A172 (cell line): ENCODE measurements at regions not wholly inside any gene's neighbourhood (a gene's known extent, or its start where the extent isn't known, plus 50 kb on each side); places are given as distances from the start of the nearest gene placed in this dataset.
A peak's percentile ranks its signal among the peaks of the same experiment; 100 is the strongest.

Experiments
- DNase-seq: peaks from one replicate; pipeline ENCODE4 v3.0.0-alpha.2; 2015; ENCODE audit warnings: low spot score

DNA sequence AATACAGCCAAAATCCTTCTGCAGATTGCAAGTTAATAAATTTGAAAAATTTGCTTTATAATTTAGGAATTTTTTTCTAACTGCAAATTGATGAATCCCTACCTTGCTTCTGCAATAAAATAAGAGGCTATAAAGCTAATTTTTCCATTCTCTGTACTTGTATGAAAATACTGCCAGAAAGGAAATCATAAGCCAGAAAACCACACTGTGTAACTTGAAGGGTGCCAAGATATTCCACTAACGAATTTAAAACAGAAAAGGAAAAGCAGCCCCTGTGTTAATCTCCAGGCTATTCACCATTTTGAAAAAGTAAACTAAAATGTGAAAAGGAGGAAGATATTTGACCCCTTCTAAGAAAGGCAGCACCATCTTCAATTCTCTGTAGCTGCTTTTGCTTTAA, 557.9 kb upstream of the ZNF385D start:
- no peak for DNase-seq

DNA sequence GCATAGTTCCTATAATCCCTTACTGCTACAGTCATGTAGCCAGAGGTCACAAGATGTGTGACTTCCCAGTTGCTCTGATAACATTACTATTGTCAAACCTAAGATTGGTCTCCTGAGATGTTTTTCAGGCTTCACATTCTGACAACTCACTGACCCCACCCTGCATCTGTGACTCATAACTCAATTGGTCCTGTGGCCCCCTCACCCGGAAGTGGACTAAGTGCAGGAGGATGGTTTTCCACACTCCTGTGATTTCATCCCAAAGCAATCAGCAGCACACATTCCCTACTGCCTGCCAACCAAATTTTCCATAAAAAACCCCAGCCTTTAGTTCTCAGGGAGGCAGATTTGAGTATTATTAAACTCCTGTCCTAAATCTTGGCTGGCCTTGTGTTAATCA, 564.9 kb upstream of the ZNF385D start:
- no peak for DNase-seq

DNA sequence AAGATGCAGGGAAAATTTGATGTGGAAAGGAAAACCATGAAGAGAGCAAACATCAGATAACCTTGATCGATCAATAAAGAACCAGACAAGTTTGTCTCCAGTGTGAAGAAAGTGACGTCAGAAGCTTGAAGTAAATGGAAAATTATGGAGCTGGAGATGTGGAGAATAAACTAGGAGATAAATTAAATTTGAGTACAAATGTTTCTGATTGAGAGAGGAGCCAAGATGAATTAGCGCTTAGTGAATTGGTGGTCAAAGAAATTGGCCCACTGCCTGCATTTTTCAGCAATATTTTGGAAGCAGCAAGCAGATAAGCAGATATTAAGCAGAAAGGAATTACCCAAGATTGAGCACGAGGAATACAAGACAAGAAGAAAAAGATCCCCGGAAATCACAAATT, 567.3 kb upstream of the ZNF385D start:
- no peak for DNase-seq

DNA sequence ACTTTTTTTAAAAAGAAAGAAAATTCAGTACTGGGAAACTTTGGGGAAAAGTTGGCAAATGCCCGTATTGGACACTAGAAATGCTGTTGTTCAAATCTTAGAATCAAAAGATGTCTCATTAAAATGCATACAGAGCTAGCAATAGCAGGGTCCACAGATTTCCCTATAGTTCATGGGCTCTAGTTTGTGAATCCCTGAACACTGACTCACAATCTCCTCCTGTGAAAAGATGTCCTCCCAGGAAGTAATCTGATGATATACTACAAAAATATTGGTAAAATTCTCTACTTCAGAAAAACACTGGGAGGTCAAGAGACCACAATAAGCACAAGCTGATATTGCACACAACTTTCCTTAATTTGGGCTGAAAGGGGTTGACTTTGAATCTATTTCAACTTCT, 568.4 kb upstream of the ZNF385D start:
- DNase-seq, result no peak

DNA sequence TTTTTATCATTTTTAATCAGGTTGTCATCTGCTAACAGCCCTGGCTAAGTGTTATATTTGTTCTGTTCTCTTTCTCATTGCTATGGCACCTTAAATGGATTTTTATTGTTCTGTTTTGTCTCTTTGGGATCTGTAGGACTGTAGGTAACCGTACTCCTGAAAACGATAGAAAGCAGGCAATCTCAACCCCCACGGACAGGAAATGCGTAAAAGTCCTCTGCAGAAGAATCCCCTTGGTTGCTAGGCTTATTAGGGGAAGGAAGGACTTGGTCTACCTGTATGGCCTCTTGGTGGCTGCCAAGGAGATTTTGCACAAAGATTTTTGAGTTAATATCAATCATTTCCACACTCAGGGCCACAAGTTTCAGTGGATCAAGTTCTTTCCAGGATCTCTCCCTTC, 571.9 kb upstream of the ZNF385D start:
- no peak for DNase-seq

DNA sequence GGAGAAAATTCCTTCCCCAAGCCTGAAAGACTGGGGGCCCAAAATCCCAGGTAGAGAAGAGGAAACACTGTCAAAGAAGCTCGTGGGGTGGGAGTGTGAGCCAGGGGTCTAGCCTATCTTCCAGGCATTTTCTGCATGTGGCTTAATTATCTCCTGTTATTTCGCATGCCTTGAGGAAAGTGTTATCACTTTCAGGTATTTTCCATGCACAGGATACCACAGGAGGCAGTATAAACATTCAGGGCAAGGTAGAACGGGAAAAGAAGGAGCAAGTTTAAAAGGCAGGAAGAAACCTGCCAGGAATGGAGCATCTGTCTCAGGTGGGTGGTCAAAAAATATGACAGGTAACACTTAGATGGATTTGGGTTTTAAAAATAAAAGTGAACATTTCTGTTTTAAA, 575.3 kb upstream of the ZNF385D start:
- no peak for DNase-seq

DNA sequence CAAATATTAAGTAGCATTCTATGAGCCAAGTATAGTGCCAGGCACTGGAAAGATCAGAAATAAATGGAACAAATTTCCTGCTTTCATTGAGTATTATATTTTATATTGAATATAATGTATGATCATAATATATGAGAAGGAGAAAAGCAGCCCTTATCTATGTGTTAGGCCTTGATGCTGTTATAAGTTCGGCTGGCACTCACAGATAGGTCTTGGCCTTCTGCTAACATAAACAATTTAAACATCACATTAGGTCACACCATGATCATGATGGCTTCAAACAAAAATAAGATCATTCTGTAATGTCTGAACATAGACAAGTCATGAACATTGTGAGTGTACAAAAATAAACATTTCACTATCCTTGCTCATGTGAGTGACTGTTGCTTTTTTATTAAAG, 584.0 kb upstream of the ZNF385D start:
- no peak for DNase-seq

DNA sequence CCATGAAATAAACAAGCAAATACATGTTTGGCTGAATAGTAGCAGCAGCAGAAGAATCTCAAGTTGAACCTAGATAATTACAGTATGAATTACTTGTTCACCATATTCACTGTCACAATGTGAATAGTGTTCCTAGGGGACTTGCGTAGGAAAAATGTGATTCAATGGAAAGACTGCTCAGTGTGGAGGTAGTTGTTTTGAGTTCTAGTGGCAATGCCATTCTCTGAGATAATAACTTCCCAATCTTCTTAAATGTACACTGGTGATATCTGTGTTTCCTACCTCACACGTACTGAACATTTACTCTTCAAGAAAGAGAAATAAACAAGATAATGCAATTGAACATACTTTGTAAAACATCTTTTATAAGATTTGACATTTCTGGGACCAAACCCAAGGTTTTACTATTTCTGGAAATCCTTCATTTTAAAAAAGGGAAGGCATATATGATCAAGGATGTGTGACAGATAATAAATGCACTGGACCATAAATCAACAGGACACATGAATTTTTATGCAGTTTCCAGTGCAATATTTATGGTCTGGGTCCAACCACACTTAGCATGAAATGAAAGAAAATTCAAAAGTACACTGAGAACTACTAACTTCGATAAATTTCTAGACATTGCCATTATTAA, 598.3 kb upstream of the ZNF385D start:
- no peak for DNase-seq

DNA sequence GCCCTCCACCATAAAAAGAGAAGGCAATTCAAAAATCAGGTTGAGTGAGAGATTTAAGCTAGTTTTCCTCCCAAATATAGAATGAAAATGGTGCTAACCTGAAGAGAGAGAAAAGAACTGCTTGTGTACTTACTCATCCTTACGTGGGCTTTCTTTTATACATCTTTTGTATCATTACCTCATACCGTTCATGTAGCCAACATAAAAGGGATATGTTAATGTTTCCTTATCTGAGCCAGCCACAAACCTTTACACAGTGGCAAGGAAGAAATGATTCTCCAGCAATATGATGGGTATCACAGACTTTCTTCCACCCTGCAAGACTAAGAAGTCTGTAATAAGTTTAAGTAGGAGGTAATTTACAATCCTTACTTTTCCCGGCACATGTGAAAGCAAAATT, 600.8 kb upstream of the ZNF385D start:
- no peak for DNase-seq

DNA sequence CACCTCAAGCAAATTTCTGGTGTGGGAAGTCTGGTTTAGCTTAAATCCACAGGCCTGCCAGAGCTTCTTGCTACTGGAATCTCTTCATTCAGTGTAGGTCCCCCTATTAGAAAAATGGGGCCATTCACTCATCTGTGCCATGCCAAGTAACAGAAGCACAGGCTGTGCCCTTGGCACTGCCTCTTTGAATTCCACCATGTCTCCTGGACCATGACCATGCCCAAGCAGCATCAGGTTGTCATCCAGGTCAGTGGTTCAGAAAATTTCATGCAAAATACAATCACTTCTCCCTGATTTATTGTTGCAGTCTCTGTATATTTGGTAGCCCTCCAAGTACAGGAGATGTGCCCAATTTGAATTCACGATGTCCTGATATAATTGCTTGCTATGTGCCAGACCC, 602.1 kb upstream of the ZNF385D start:
- DNase-seq, result no peak

DNA sequence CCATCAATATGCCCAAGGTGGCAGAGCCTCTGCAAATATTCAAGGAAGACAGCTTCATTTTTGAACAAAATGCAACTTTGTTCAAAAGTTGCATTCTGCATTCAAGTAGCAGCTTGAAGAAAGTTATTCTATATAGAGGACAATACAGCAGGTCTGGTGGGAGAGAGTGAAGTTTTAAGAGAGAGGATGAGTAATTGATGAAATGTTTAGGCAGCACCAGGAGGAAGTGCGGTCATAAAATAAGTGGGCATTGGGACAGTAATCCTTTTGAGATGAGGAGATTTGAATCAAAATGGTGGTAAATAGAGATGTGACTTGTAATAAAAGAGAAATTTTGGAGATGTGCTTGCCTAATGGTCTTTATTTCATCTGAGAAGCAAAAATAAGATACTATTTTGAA, 607.3 kb upstream of the ZNF385D start:
- no peak for DNase-seq

DNA sequence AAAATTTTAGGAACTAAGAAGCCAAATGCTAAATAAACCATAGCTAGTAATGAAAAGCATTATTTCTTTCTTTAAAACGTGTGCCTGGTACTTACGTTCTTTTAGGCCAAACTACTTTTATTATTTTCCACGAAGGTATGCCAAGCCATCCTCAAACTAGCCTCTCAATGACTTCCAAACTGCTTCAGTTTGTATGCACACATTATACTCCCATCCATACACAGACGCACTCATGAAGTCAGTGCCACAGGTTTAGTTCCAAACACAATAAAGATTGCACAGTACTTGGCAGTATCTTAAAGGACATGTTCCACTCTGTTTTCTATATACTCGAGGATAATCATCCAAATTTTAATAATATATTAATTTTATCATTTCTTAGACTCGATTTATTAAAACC, 609.2 kb upstream of the ZNF385D start:
- no peak for DNase-seq

DNA sequence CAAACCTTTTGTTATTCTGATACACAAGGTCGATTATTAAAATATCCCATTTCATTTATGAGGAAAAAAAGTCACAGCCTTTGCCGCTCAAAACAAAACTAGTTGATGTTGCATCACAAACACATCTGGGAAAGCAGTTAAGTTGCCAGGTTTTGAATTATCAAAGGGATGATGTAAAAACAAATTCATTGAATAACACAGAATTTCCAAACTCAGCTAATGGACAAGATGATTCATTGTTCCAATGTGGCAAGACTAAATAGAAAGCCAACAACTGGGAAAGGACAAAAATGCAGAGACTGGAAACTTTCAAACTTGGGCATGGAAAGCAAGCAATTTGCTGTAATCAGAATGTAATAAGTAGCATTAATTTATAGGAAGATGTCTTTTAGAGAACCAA, 610.0 kb upstream of the ZNF385D start:
- DNase-seq, result no peak

DNA sequence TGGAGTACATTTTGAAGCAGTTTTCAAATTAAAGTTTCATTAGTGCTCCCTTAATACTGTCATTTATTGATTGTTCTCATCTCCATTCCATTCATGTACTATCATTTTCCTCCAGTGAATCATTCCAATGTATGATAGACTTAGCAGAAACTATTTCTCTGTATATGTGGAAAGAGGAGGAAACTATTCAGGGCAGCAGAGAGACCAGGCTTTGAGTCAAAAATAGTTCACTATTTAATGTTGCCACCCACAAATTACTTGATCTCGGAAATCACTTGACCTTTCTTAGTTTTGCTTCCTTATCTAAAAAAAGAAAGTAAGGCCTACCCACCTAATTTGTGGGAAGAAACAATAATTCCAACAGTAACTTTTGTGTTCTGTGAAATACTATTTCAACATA, 610.5 kb upstream of the ZNF385D start:
- DNase-seq, result no peak

DNA sequence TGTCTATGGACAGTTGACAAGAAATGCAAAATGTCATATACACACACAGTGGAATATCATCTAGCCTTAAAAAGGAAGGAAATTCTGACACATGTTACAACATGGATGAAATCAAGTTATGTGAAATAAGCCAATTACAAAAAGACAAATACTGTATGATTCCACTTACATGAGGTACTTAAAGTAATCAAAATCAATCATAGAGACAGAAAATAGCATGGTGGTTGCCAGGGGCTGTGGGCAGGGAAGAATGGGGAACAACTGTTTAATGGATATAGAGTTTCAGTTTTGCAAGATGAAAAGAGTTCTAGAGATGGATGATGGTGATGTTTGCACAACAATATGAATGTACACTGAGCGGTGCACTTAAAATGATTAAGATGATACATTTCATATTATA, 613.8 kb upstream of the ZNF385D start:
- no peak for DNase-seq

DNA sequence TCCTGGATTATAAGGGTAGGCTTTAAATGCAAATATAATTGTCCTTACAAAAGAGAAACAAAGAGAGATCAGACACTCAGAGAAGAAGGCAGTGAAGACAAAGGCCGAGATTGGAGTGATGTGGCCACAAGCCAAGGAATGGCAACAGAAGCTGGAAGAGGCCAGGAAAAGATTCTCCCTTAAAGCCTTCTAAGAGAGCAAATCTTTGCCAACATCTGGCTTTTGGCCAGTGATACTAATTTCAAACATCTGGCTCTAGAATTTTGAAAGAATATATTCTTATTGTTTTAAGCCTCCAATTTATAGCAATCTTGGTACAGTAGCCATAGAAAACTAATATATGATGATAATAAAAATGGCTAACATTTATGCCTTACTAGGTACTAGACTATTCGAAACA, 615.8 kb upstream of the ZNF385D start:
- no peak for DNase-seq

DNA sequence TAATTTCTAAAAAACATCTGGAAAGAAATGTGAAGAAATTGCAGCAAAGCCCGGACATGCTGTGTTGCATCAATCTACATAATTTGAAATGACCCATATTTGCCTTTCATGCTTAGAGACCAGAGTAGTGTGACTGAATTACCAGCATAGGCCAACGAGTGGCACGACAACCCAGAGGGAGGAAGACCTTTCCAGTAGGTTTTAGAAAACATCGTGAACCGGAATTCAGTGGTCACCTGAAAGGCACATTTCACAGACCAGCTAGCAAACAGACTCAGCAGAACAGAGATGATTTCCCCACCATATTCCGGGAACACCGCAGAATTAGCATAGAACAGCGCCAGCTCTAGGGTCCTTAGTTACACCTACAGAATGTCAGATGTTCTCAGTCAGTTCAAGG, 620.0 kb upstream of the ZNF385D start:
- DNase-seq, result no peak

DNA sequence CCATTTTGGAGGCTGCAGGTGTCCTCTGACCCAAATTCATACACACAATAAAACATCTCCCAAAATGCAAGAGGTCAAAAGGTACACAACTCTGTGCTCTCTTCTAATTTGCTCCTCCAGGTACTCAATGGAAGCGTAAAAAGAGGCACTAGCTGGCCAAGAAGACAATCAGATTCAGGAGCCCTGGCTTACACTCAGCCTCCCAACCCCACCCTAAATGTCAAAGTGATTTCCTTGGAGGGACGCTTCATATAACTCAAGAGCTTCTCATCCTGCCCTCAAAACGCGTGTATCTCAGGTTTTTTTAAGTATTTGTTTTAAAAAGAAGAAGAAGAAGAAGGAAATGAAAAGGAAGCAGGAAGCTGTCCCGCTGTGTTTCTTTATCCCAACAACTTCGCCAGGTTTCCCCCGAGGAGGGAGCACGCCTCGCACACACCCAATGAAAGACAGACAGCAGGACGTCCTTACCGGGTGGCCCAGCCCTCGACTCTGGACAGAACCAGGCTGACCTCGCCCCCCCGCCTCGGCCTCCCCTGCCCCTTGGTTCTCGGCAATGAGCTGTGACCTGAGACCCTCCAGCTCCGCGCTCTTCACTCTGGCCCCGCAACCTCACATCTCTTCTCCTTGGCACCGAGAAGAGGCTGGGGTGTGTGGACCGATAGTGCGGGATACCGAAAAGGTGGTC, 620.7 kb upstream of the ZNF385D start:
- no peak for DNase-seq

DNA sequence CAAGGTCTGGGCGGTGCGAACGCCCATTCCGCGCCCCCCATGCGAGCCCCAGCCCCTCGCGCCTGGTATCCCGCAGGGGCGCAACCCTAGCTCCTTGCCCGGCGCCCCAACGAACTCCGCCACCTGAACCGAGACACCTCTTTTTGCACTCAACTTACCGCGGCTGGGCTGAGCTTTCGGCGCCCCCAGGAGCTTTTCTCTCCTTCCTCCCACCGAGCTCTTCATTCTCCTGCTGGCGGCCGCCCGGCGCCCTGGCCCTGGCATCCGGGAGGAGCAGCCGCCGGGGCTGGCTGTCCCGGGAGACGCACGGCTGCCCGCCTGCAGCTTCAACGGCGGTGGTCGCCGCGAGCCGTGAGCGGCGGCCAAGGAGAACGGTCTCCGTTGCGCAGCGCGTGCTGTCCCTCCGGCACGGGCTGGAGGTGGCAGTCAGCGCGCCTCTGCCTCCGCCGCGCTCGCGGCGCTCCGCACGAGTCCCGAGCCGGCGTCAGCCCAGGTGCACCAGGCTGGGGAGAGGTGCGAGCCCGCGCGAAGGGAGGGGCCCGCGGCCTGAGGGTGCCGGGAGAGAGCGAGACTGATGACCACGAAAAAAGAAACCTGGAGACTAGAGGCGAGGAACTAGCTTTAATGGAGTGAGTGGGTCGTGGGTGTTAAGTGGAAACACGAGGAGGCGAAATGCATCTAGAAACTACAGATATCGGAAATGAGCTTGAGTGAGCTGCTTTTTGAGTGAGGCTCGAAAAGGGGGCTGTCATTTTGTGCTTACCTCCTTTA, 621.5 kb upstream of the ZNF385D start:
- no peak for DNase-seq

DNA sequence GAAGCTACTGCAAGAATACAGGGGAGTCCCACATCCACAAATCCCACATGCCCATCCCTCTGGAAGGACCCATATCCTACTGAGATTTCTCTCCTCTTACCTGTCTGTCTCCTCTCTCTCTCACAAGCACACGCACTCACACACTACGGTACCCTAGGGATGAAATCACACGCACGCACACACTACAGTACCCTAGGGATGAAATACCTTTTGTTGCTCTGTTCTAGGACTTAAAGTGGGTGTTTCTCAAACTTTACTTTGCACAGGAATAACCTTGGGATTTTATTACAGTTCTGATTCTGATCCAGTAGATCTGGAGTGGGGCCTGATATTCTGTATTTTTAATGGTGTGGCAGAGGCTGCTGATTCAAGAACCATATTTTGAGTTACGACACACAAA, 622.2 kb upstream of the ZNF385D start:
- no peak for DNase-seq

DNA sequence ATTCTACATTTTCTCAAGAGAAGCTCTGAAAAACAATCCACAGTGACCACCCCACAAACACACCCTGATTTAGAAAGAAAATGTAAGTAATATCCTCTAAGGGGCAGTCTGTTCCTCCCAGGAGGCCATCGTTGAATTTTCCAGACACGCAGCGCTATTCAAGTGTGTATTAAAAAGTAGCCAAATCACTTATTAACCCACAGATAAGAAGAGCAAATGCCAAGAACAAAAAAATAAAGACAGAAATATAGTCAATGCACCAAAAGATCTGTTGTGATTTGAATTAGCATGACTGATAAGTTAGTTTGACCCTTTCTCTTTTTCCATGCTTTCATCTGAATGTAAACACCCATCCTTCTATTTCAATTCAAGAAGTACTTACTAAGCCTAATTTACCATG, 622.8 kb upstream of the ZNF385D start:
- DNase-seq, result no peak

DNA sequence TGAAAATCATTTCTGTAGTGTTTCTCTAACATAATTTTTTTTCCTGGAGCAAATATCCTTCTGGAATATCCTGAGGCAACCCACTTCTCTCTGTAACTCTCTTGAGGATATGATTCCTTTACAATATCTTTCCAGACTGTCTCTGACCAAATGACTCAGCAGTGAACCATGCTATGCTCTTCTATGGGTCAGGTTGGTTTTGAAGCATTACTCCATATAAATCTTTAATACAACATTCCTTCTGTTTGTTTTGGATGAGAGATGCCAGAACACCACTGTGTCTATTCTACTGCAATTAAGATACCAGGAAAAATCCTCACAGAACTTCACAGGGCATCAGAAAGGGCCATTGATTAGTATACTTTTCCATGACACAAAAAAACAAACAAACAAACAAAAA, 626.4 kb upstream of the ZNF385D start:
- peak; percentile 47 for DNase-seq

DNA sequence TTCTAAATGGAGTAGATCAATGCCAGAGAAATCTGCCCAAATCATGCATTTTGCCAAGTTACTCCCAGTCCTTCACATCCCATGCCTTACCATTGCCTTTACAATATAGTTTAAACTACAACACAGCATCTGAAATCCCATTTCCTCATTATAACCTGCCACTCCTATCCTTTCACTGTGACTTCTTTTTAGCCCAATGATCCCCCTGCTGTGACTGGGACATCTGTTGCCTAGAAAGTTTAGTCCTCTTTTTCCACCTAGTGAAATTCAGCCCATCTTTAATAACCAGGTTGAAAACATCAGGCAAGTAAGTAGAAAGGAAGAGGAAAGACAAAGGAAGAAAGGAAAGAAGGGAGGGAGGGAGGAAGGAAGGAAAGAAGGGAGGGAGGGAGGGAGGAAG, 627.9 kb upstream of the ZNF385D start:
- no peak for DNase-seq
